ENCODE measurements at regions not wholly inside any gene's neighbourhood (a gene's known extent, or its start where the extent isn't known, plus 50 kb on each side); places are given as distances from the start of the nearest gene placed in this dataset.

- 59 to 60% methylated on average over 2 of the region's 2 CpGs for WGBS, 2 donors
- no peaks in the 10 kb centered on the region for H3K4me1 ChIP-seq
- no peaks in the 10 kb centered on the region for H3K36me3 ChIP-seq (replicated peaks in 1 of 2; ENCODE audit: insufficient read depth in 1 of 2, low read depth in 2 of 2)
- ATAC-seq (no peak), DNase-seq (no peak)
- H3K27me3 ChIP-seq = no peaks in the 10 kb centered on the region
- H3K27ac ChIP-seq = no peak overlapping the region
- no peaks in the 10 kb centered on the region for H3K9me3 ChIP-seq
- no peak overlapping the region for H3K4me3 ChIP-seq
- intact Hi-C loops (cut with DNase I) = no loop called here
- no peak for TF ChIP-seq CTCF (IDR thresholded peaks at IDR 0.05)
- TF ChIP-seq POLR2A (IDR thresholded peaks at IDR 0.05) = no peak
Observed at GRCh38 chr15:69517052-69517451, 64.4 kb downstream of the RPLP1 start.

GRCh38 chr15:69518806-69519205 lies 66.2 kb downstream of the RPLP1 start:
- H3K27ac ChIP-seq = no peak overlapping the region
- no peaks in the 10 kb centered on the region for H3K4me1 ChIP-seq
- 62 to 65% methylated on average over 2 of the region's 2 CpGs for WGBS, 2 donors
- no peaks in the 10 kb centered on the region for H3K27me3 ChIP-seq
- DNase-seq (no peak), ATAC-seq (no peak)
- no peak overlapping the region for H3K4me3 ChIP-seq
- no peaks in the 10 kb centered on the region for H3K36me3 ChIP-seq (replicated peaks in 1 of 2; ENCODE audit: insufficient read depth in 1 of 2, low read depth in 2 of 2)
- intact Hi-C loops (cut with DNase I) = no loop called here
- H3K9me3 ChIP-seq = no peaks in the 10 kb centered on the region
- TF ChIP-seq CTCF (IDR thresholded peaks at IDR 0.05) (no peak), POLR2A (IDR thresholded peaks at IDR 0.05) (no peak)

- Histone ChIP-seq H3K4me1 (no peaks in the 10 kb centered on the region), H3K4me3 (no peak overlapping the region), H3K36me3 (replicated peaks in 1 of 2; ENCODE audit: insufficient read depth in 1 of 2, low read depth in 2 of 2) (no peaks in the 10 kb centered on the region), H3K27ac (no peak overlapping the region), H3K27me3 (no peaks in the 10 kb centered on the region), H3K9me3 (no peaks in the 10 kb centered on the region)
- ATAC-seq (no peak), DNase-seq (no peak)
- no peak for TF ChIP-seq POLR2A (IDR thresholded peaks at IDR 0.05)
- TF ChIP-seq CTCF (IDR thresholded peaks at IDR 0.05) = no peak
- WGBS, 2 donors = 37 to 56% methylated on average over 1 of the region's 1 CpG
- intact Hi-C loops (cut with DNase I) = no loop called here
Observed at GRCh38 chr15:69520067-69520466, 67.4 kb downstream of the RPLP1 start.

GRCh38 chr15:69522361-69522760 lies 69.7 kb downstream of the RPLP1 start:
- Histone ChIP-seq H3K36me3 (replicated peaks in 1 of 2; ENCODE audit: insufficient read depth in 1 of 2, low read depth in 2 of 2) (no peaks in the 10 kb centered on the region), H3K27ac (no peak overlapping the region), H3K9me3 (no peaks in the 10 kb centered on the region), H3K27me3 (no peaks in the 10 kb centered on the region), H3K4me1 (no peaks in the 10 kb centered on the region), H3K4me3 (no peak overlapping the region)
- intact Hi-C loops (cut with DNase I) = no loop called here
- ATAC-seq (no peak), DNase-seq (peak in 1 of 4 donors; percentile 26)
- WGBS, 2 donors = 80 to 90% methylated on average over 2 of the region's 2 CpGs
- TF ChIP-seq POLR2A (IDR thresholded peaks at IDR 0.05) = no peak
- TF ChIP-seq CTCF (IDR thresholded peaks at IDR 0.05) = no peak
